Stimulated activated CD4-positive, alpha-beta T cell treated with anti-CD3 and anti-CD28 coated beads, Interleukin-4, amount 100 ng/mL, for 4 hours (primary cell): ENCODE measurements at regions not wholly inside any gene's neighbourhood (a gene's known extent, or its start where the extent isn't known, plus 50 kb on each side); places are given as distances from the start of the nearest gene placed in this dataset.

Source experiments
- DNase-seq, 2 experiments: peaks; one replicate each; pipeline ENCODE4 v3.0.0-alpha.2; 2020

- DNase-seq, result no peak
Measured at GRCh38 chr14:104448321-104448720, 131.2 kb upstream of the C14orf180 start.

GRCh38 chr14:104448721-104449120 lies 130.8 kb upstream of the C14orf180 start:
- DNase-seq, result no peak

DNA sequence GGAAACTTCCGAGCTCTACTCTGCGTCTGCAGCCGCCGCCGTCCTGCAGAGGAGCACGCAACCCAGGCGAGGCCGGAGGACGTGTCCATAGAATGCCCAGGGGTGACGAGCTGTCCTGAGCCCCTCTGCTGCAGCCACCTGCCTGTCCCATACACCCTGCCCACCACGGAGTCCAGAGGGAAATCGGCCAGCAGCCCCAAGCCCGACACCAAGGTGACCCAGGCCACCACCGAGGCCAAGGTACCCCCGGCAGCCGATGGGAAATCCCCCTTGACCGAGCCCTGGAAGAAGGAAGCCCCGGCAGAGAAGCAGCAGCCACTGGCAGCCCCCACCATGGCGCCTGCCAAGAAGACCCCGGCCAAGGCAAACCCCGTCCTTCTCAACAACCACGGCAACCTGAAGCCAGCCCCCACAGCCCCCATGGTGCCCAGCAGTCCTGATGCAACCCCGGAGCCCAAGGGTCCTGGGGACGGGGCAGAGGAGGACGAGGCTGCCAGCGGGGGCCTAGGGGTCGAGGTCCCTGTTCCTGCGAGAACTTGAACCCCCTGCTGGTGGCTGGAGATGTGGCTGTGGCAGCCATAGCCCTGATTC lies 128.7 kb upstream of the C14orf180 start:
- no peak for DNase-seq

GRCh38 chr14:104451474-104451873 lies 128.1 kb upstream of the C14orf180 start:
- DNase-seq, result no peak

GRCh38 chr14:104458845-104459244 lies 120.7 kb upstream of the C14orf180 start:
- DNase-seq, result no peak

GRCh38 chr14:104460791-104461651 lies 118.5 kb upstream of the C14orf180 start:
- no peak for DNase-seq

DNA sequence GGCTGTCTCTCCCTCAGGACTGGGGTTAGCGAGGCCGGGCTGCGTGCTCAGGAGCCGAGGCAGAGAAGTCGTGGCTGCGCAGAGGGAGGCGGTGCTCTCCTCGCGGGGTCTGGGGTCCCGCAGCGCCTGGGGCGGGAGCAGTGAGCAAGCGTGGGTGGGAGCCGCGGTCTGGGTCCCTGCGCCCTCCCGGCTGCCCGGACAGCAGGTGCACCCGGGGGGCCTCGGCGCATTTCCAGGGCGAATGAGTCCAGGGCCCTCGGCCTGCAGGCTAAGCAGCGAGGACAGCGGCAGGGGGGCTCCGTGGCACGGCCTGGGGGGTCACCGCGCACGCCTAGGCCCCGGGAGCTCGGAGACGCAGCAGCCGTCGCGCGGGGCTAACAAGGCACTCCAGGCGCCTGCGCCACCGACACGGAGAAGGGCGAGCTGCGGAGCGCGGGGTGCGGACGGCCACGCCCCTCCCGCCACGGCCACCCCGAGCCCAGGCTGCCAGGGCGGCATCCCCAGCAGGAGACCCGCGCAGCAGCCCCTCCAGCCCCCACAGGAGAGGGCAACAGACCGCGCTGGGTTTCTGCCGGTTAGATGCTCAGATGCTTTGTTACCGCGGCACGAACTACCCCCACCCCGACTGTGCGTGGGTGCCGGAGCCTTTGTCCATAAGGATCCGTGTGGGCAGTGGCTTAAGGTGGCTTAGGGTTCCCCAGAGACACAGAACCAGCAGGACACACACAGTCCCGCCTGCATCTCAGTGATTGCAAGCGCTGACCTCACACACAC lies 117.7 kb upstream of the C14orf180 start:
- DNase-seq, result no peak

DNA sequence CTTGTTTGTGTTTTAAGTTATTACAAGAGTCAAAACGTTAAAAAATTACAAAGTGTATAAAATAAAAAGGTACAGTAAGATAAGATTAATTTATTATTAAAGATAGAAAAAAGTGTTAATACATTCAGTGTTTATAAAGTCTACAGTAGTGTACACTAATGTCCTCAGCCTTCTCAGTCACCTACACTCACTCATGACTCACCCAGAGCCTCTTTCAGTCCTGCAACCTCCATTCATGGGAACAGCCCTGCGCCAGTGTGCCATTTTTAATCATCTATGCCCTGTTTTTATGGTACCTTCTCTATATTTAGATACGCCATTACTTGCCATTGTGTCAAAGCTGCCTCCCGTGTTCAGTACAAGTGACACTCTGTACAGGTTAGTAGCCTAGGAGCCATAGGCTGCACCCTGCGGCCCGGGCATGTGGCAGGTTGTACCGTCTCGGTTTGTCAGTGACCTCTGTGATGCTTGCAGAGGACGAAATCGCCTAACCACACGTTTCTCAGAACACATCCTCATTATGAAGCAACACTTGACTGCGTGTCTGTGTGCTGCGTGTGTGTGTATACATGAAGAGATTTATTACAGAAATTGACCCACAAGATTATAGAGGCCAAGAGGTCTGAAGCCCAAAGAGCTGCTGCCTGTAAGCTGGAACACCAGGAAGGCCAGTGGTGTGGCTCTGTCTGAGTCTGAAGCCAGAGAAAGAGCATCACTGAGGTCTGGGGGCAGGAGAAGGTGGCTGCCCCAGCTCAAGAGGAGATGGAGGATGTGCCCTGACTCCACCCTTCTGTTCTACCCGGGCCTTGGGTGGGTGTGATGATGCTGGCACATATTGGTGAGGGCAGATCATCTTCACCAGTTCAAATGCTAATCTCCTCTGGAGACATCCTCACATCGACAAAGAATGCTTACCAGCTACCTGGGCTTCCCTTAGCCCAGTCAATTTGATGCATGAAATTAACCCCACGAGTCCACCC lies 116.6 kb upstream of the C14orf180 start:
- DNase-seq, result no peak

- DNase-seq, result no peak
Measured at GRCh38 chr14:104464907-104465306, 114.7 kb upstream of the C14orf180 start.

DNA sequence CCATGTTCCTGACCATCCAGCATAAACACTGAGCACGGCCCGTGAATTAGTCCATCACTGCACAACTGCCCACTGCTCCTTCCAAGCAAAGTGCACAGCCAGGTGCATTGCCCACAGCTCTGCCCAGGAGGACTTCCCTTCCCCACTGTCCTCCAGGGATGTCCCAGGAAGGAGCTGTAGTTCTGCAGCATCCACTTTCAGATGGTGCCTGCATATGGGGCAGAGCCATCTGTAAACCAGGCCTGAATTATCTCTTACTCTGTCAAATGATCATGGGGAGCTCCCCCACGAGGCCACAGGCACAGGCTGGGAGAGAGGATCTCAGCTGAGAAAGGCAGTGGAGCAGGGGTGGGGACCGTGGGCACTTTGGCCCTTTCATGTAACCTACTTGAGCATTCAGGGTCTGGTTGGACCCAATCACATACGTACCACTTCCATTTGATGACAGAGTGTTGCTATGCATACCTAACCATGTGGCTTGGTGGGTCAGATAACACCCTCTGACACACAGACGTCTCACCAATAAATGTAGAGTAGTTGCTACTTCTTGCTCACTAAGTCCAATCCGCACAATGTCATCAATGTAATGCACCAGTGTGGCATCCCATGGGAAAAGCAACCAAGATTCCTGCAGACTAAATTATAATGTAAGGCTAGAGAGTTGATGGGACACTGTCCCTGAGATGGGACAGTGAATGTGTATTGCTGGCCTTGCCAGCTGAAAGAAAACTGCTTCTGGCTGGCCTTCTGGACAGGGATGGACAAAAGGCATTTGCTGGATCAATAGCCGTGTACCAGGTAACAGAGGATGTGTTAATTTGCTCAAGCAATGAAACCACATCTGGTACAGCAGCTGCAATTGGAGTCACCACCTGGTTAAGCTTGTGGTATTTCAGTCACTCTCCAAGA lies 113.8 kb upstream of the C14orf180 start:
- no peak for DNase-seq

DNA sequence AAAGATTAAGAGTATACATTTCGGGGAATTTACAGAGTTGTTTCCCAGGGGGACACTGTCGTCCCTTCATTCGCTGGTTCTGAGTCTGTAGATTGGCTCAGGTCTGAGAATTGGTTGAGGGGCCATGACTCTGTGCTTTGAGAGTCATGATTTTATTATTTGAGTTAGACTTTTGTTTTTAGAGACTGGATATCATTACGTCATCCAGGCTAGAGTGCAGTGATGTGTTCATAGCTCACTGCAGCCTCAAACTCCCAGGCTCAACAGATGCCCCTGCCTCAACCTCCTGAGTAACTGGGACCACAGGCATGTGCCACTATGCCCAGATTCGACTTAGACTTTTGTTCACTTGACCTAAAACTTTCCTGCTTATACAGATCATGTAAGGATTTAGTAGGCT lies 112.3 kb upstream of the C14orf180 start:
- DNase-seq, result no peak

- no peak for DNase-seq
Measured at GRCh38 chr14:104467641-104468040, 111.9 kb upstream of the C14orf180 start.

DNA sequence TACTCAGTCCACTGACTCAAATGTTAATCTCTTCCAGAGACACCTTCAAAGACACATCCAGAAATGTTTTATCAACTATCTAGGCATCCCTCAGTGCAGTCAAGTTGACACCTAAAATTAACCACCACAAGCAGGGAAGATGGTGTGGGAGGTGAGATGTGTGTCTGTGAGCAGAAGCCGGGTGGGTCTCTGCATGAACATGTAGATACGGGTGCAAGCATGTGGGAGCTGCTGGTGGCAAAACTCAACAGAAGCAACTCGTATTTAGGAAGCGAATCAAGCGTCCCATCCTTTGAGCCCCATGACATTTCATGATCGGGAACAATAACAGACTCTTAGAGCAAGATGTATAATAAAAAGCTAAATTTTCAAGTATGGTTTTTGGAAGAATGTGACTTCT lies 110.0 kb upstream of the C14orf180 start:
- DNase-seq, result no peak

GRCh38 chr14:104470588-104470987 lies 109.0 kb upstream of the C14orf180 start:
- DNase-seq, result no peak

DNA sequence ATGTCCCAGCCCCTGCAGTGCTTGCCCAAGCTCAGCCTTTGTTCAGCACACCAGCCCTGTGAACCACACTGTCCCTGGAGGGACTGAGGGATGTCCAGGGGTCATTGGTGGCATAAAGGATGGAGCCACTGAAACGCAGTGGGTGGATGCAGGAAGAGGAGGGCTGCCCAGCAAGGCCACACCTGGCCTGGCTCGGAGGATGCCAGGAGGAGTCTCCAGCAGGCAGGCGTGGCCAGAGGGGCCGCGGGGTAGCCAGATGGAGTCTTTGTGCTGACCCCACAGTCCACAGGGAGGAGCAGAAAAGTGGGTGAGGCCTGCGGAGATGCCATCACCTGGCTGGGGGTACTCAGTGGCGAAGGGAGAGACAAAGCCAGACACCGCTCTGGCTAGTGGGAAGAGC lies 108.5 kb upstream of the C14orf180 start:
- DNase-seq, result no peak

- DNase-seq, result no peak
Measured at GRCh38 chr14:104472073-104472472, 107.5 kb upstream of the C14orf180 start.

DNA sequence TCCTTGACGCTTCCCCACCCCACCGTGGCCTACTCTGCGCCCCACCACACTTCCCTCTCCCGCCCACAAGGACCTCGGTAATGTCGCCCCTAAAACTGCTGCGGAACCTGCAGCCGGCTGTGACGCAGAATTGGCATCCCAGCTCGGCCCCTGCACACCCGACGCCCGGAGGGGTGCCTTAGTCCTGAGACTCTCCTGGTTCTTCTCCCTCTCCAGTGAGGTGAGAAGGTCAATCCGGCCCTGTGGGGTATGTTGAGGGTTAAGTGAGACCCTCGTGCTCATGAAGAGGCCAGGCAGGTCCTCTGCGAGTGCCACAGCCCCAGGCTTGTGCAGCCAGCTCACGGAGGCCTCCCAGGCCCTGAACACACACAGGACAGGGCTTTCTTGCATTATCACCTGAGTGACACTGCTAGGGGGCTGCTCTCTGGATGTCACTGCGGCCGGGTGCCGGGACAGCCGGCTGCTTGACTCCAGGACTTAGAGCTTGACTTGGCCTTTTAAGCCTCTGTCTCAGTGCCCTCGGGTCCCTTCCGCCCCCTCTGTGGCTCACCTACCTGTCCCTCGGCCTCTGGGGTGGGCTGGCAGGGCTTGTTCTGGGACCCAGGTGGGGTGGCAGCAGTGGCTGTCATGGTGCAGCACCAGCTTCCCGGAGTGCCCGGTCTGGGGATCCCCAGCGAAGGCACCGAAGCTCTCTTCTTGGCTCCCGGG lies 106.9 kb upstream of the C14orf180 start:
- DNase-seq, result no peak

DNA sequence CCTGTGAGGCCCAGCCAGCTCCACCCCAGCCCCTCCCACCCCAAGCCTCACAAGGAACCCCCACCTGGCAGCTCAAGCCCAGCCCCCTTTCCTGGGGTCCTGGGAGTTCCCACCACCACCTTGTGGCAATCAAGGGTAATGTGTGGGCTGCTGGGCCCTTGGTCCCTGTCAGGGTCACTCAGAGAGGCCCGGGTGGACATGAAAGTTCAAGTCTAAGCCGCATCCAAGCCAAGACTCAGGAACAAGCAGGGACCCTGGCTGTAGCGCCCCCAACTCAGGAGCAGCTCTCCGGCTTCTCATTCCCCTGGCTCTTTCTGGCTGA lies 106.4 kb upstream of the C14orf180 start:
- no peak for DNase-seq

DNA sequence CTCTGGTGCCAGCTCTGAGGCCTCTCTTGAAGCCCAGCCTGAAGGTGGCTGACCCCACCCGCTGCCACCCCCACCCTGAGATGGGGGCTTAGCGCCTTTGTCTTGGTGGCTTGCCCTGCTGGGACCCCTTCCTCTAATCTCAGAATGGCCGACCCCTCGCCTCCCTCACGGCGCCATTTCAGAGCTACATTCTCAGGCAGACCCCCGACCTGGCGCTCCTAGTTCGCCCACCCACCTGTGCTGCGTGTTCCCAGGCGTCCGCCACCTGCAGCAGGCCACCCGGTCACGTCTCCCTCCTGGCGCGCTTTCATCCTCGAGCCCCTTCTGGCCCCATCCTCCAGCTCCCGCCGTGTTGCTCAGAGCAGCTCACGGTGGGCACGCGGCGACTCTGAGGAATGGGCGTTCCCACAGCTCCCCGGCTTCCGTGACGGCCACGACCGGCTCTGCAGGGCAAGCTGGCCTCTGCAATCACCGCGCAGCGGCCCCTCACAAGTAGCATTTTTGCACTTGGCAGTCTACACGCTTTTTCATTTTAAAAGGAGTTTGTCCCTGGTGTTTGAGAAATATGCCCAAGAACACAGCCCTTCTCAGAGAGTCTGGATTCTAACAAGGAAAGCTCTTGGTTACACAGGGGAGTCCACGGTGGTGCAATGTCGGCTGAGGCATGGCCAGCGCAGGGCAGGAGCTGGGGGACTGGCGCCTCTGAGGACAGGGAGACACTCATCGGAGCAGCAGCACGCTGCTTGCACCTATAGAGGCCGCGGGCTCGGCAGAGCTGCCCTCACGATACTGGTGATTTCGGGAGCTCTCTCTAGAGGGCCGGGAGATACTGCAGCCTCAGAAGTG lies 105.7 kb upstream of the C14orf180 start:
- no peak for DNase-seq
